HS-27A (cell line): ENCODE measurements at regions not wholly inside any gene's neighbourhood (a gene's known extent, or its start where the extent isn't known, plus 50 kb on each side); places are given as distances from the start of the nearest gene placed in this dataset.

ENCODE experiments used
- DNase-seq: peaks from one replicate; pipeline ENCODE4 v3.0.0-alpha.2; 2012; ENCODE audit warnings: low read depth, missing footprints

- DNase-seq = no peak
Measured at GRCh38 chr3:186487819-186488218, 56.4 kb downstream of the CRYGS start.

- DNase-seq = no peak
Measured at GRCh38 chr3:186487037-186487436, 57.1 kb downstream of the CRYGS start.

- DNase-seq = no peak
Measured at GRCh38 chr3:186483611-186484340, 60.4 kb downstream of the CRYGS start.

GRCh38 chr3:186481526-186481925, 62.7 kb downstream of the CRYGS start:
- DNase-seq = no peak

- DNase-seq = no peak
Measured at GRCh38 chr3:186477876-186478275, 66.3 kb downstream of the CRYGS start.

- no peak for DNase-seq
Measured at GRCh38 chr3:186477033-186477432, 67.1 kb downstream of the CRYGS start.

- no peak for DNase-seq
Measured at GRCh38 chr3:186476541-186476940, 67.6 kb downstream of the CRYGS start.

GRCh38 chr3:186476044-186476468, 68.1 kb downstream of the CRYGS start:
- no peak for DNase-seq

- DNase-seq = no peak
Measured at GRCh38 chr3:186473166-186473565, 71.0 kb downstream of the CRYGS start.

- DNase-seq = no peak
Measured at GRCh38 chr3:186472456-186473008, 71.6 kb downstream of the CRYGS start.

- DNase-seq = no peak
Measured at GRCh38 chr3:186471771-186472170, 72.4 kb downstream of the CRYGS start.

GRCh38 chr3:186469525-186469924, 74.7 kb downstream of the CRYGS start:
- DNase-seq = no peak

GRCh38 chr3:186467969-186468368, 76.2 kb downstream of the CRYGS start:
- no peak for DNase-seq

GRCh38 chr3:186466391-186466974, 77.7 kb downstream of the CRYGS start:
- no peak for DNase-seq

GRCh38 chr3:186465508-186465907, 78.7 kb downstream of the CRYGS start:
- no peak for DNase-seq

- no peak for DNase-seq
Measured at GRCh38 chr3:186464424-186465093, 79.6 kb downstream of the CRYGS start.

GRCh38 chr3:186461141-186461540, 83.0 kb downstream of the CRYGS start:
- DNase-seq = no peak

- no peak for DNase-seq
Measured at GRCh38 chr3:186459108-186459467, 85.1 kb downstream of the CRYGS start.

- no peak for DNase-seq
Measured at GRCh38 chr3:186458306-186459107, 85.7 kb downstream of the CRYGS start.

- DNase-seq = no peak
Measured at GRCh38 chr3:186457236-186457635, 86.9 kb downstream of the CRYGS start.

- no peak for DNase-seq
Measured at GRCh38 chr3:186456731-186457191, 87.4 kb downstream of the CRYGS start.
